GM23248 (cell line): ENCODE measurements at regions not wholly inside any gene's neighbourhood (a gene's known extent, or its start where the extent isn't known, plus 50 kb on each side); places are given as distances from the start of the nearest gene placed in this dataset.

Experiments used
- DNase-seq: peaks from one replicate; pipeline ENCODE4 v3.0.0-alpha.2; 2015
- H2AFZ ChIP-seq: fragments of 200-600 bp; sonication (generic); 2 replicates; pipeline ENCODE4 v1.6.1; 2016; ENCODE audit warnings: antibody characterized with exemption
- H3F3A ChIP-seq: fragments of 200-600 bp; sonication (generic); 2 replicates; pipeline ENCODE4 v1.6.1; 2016; ENCODE audit warnings: mild to moderate bottlenecking, antibody characterized with exemption, mixed run types; ENCODE audit not compliant: insufficient read depth
- H3K27ac ChIP-seq: fragments of 200-600 bp; sonication (generic); 2 replicates; pipeline ENCODE4 v1.5.1; 2016; ENCODE audit warnings: mild to moderate bottlenecking
- H3K27me3 ChIP-seq: fragments of 200-600 bp; sonication (generic); replicated peaks from 2 replicates; pipeline ENCODE4 v1.6.1; 2016; ENCODE audit warnings: mild to moderate bottlenecking; ENCODE audit not compliant: insufficient read depth
- H3K36me3 ChIP-seq: fragments of 200-600 bp; sonication (generic); 2 replicates; pipeline ENCODE4 v1.6.1; 2016; ENCODE audit warnings: low read depth, mild to moderate bottlenecking
- H3K4me1 ChIP-seq: fragments of 200-600 bp; sonication (generic); 2 replicates; pipeline ENCODE4 v1.6.1; 2016; ENCODE audit warnings: mild to moderate bottlenecking; ENCODE audit not compliant: insufficient read depth
- H3K4me2 ChIP-seq: fragments of 200-600 bp; sonication (generic); one replicate; pipeline ENCODE4 v1.6.1; 2016; ENCODE audit warnings: mild to moderate bottlenecking; ENCODE audit not compliant: unreplicated experiment
- H3K4me3 ChIP-seq: fragments of 200-600 bp; sonication (generic); 2 replicates; pipeline ENCODE4 v1.5.1; 2016; ENCODE audit warnings: mild to moderate bottlenecking
- H3K79me2 ChIP-seq: fragments of 200-600 bp; sonication (generic); 2 replicates; pipeline ENCODE4 v1.6.1; 2016; ENCODE audit warnings: mild to moderate bottlenecking; ENCODE audit not compliant: insufficient read depth
- H3K9ac ChIP-seq: fragments of 200-600 bp; sonication (generic); 2 replicates; pipeline ENCODE4 v1.6.1; 2016; ENCODE audit warnings: mild to moderate bottlenecking
- H3K9me2 ChIP-seq: fragments of 200-600 bp; sonication (generic); 2 replicates; pipeline ENCODE4 v1.6.1; 2016; ENCODE audit warnings: mixed run types, mild to moderate bottlenecking, moderate library complexity; ENCODE audit not compliant: insufficient read depth
- H3K9me3 ChIP-seq: fragments of 200-600 bp; sonication (generic); one replicate; pipeline ENCODE4 v1.6.1; 2017; ENCODE audit warnings: low read depth
- H4K20me1 ChIP-seq: fragments of 200-600 bp; sonication (generic); 2 replicates; pipeline ENCODE4 v1.6.0; 2016; ENCODE audit not compliant: insufficient read depth
- EZH2 ChIP-seq: fragments of 200-600 bp; sonication (generic); IDR thresholded peaks from 2 replicates; pipeline ENCODE4 v1.6.1; 2018; ENCODE audit warnings: antibody characterized with exemption, mild to moderate bottlenecking; ENCODE audit not compliant: insufficient read depth, poor library complexity, severe bottlenecking
- EZH2phosphoT487 ChIP-seq: fragments of 200-600 bp; sonication (generic); IDR thresholded peaks from 2 replicates; pipeline ENCODE4 v1.6.1; 2018; ENCODE audit warnings: antibody characterized with exemption, moderate library complexity, mild to moderate bottlenecking, low read depth; ENCODE audit not compliant: insufficient read depth
- WGBS, 2 experiments: methylation state at CpG; one replicate each; pipeline ENCODE4 v1.1.6; 2015 to 2017; ENCODE audit warnings: low lambda C conversion rate in 2 of 2, low coverage in 1 of 2; ENCODE audit errors: missing lambda C conversion rate in 2 of 2; 5-methylcytosine and 5-hydroxymethylcytosine counted together
- in situ Hi-C: fragments of 300-500 bp; cut with MboI; formaldehyde crosslinking; loops from 2 replicates; pipeline ENCODE4 v1.15.0; 2020

DNA sequence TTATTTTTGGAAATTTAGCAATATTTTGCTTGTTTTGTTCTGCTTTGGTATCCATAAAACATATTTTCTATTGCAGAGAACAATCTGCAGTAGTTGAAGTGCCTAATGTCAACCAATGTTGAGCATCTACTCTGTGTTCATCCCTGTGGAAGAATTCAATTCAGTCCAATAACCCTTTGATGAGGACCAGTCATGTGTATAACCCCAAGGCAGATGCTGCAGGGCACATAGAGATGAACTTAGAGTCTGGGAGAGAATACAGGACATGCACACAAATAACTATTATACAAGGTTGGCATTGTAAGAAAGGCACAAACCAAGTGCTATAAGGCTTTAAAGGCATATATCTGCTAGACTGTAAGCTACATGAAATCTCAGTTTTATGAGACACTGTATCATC is 304.7 kb downstream of the LRIG3 start:
- in situ Hi-C loops: no loop called here
- TF ChIP-seq EZH2phosphoT487 (no peak), EZH2 (no peak)
- Histone ChIP-seq H3K27ac (no peak overlapping the region), H3K9ac (no peak overlapping the region), H3K79me2 (no peaks in the 10 kb centered on the region), H3K4me3 (no peak overlapping the region), H3K9me2 (no peaks in the 10 kb centered on the region), H3K4me1 (no peaks in the 10 kb centered on the region), H3K4me2 (no peak overlapping the region), H3F3A (no peaks in the 10 kb centered on the region), H3K27me3 (no peaks in the 10 kb centered on the region), H4K20me1 (no peaks in the 10 kb centered on the region), H3K9me3 (no peaks in the 10 kb centered on the region), H2AFZ (no peak overlapping the region), H3K36me3 (no peaks in the 10 kb centered on the region)
- no peak for DNase-seq

DNA sequence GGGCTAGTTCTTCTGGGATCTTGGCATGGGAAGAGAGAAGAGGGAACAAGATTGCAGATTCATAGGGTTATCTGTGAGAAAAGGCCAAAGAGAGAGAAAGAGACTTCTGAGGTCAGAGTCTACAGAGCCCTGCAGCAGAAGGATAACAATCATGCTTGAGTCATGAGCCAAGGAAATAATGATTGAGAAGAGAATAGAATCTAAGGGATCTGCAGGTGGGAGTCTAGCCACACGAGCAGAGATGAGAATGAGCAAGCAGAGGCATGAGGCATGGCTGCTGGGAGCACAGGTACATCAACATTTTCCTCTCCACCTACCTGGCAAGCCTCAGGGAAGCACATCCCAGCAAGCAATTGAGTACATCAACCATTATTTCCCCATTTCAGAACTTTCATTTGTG is 303.7 kb downstream of the LRIG3 start:
- Histone ChIP-seq H3K4me1 (no peaks in the 10 kb centered on the region), H3K4me2 (no peak overlapping the region), H3K27ac (no peak overlapping the region), H3F3A (no peaks in the 10 kb centered on the region), H2AFZ (no peak overlapping the region), H3K9ac (no peak overlapping the region), H3K9me2 (no peaks in the 10 kb centered on the region), H3K36me3 (no peaks in the 10 kb centered on the region), H3K27me3 (no peaks in the 10 kb centered on the region), H3K9me3 (no peaks in the 10 kb centered on the region), H3K4me3 (no peak overlapping the region), H4K20me1 (no peaks in the 10 kb centered on the region), H3K79me2 (no peaks in the 10 kb centered on the region)
- in situ Hi-C loops: no loop called here
- WGBS, 2 experiments: 22 to 30% methylated on average over 1 of the region's 1 CpG
- TF ChIP-seq EZH2phosphoT487 (no peak), EZH2 (no peak)
- no peak for DNase-seq

DNA sequence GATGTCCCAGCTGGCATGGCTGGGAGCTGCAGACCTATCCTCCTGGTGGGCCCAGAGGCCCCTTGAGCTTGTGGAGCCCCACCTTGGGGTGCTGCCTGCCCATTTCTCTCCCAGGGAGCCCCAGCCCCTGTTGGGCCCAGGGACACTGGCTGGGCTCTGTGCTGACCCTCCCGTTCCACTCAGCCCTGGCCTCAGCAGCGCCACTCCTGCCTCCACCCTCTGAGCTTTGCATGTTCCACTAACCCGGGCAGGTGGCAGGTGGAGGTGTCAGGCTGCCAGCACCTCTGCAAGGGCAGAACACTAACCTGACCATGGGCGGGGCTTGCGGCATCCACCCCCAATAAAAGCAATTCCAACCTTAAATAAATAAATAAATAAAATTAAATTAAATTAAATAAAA is 299.2 kb downstream of the LRIG3 start:
- Histone ChIP-seq H3K27me3 (no peaks in the 10 kb centered on the region), H3K4me3 (no peak overlapping the region), H3K9me2 (no peaks in the 10 kb centered on the region), H3K27ac (no peak overlapping the region), H3K79me2 (no peaks in the 10 kb centered on the region), H2AFZ (no peak overlapping the region), H4K20me1 (no peaks in the 10 kb centered on the region), H3K9me3 (no peaks in the 10 kb centered on the region), H3K9ac (no peak overlapping the region), H3F3A (no peaks in the 10 kb centered on the region), H3K4me2 (no peak overlapping the region), H3K36me3 (no peaks in the 10 kb centered on the region), H3K4me1 (no peaks in the 10 kb centered on the region)
- in situ Hi-C loops: no loop called here
- TF ChIP-seq EZH2phosphoT487 (no peak), EZH2 (no peak)
- WGBS, 2 experiments: 93 to 95% methylated on average over 5 of the region's 5 CpGs
- DNase-seq: no peak

DNA sequence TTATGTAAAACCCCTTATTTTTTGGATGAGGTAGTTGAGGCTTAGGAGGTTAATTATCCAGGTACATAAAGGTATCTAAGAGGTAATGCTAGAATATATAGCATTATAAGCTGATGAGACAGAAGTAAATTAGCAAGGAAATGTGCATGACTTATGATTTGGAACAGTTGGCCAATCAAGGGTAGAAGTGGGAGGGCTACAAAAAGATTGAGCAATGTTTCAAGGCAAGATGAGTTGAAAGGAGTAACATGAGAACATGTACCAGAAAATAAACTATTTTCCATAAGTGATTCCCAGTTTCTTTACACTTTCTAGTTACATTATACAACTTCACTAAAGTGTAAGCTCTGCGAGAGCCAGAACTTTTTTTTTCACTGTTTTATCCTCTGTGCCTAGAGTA is 290.9 kb downstream of the LRIG3 start:
- in situ Hi-C loops: no loop called here

DNA sequence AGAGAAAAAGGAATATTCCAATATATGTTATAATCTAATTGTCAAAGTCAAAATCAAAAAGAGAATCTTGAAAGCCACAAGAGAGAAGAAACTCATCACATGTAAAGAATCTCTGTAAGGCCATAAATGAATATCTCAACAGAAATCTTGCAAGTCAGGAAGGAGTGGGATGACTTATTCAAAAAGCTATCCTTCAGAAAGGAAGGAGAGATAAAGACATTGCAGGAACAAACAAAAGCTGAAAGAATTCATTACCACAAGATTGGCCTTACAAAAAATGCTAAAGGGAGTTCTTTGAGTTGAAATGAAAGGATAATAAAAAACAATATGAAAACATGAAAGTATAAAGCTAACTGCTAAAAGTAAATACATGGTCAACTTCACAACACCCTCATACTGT is 286.8 kb downstream of the LRIG3 start:
- 0 out of 2 replicates have a peak overlapping the region, but pooled peaks have one; percentile 0 for H3K4me3 ChIP-seq
- H4K20me1 ChIP-seq: no peaks in the 10 kb centered on the region
- H2AFZ ChIP-seq: peak overlapping the region; percentile 17; the same call in 1 of the 2 replicates
- no peaks in the 10 kb centered on the region for H3K79me2 ChIP-seq
- H3K9me3 ChIP-seq: no peaks in the 10 kb centered on the region
- H3K36me3 ChIP-seq: no peaks in the 10 kb centered on the region
- no peaks in the 10 kb centered on the region for H3K27me3 ChIP-seq
- peaks cover 12% of the 10 kb centered on the region for H3K4me1 ChIP-seq
- no peak overlapping the region for H3K9ac ChIP-seq
- H3K9me2 ChIP-seq: no peaks in the 10 kb centered on the region
- peaks cover 10% of the 10 kb centered on the region; the same call in 1 of the 2 replicates for H3F3A ChIP-seq
- TF ChIP-seq EZH2phosphoT487 (no peak), EZH2 (no peak)
- no peak overlapping the region for H3K27ac ChIP-seq
- peak; percentile 30 for DNase-seq
- in situ Hi-C loops: no loop called here
- H3K4me2 ChIP-seq: peak overlapping the region; percentile 57

More for the DNA sequence above, 290.9 kb downstream of the LRIG3 start:
- H3K27me3 ChIP-seq: no peaks in the 10 kb centered on the region
- no peak overlapping the region for H2AFZ ChIP-seq
- 92 to 96% methylated on average over 1 of the region's 1 CpG for WGBS, 2 experiments
- peaks cover 10% of the 10 kb centered on the region; the same call in 1 of the 2 replicates for H3F3A ChIP-seq
- H3K4me2 ChIP-seq: no peak overlapping the region
- H3K27ac ChIP-seq: no peak overlapping the region
- no peaks in the 10 kb centered on the region for H3K9me2 ChIP-seq
- TF ChIP-seq EZH2: no peak
- no peak for TF ChIP-seq EZH2phosphoT487
- H3K4me1 ChIP-seq: peaks cover 12% of the 10 kb centered on the region
- H3K36me3 ChIP-seq: no peaks in the 10 kb centered on the region
- H3K4me3 ChIP-seq: no peak overlapping the region
- H4K20me1 ChIP-seq: no peaks in the 10 kb centered on the region
- no peaks in the 10 kb centered on the region for H3K9me3 ChIP-seq
- no peaks in the 10 kb centered on the region for H3K79me2 ChIP-seq
- DNase-seq: no peak
- no peak overlapping the region for H3K9ac ChIP-seq
